ENCODE measurements at regions not wholly inside any gene's neighbourhood (a gene's known extent, or its start where the extent isn't known, plus 50 kb on each side); places are given as distances from the start of the nearest gene placed in this dataset.

DNA sequence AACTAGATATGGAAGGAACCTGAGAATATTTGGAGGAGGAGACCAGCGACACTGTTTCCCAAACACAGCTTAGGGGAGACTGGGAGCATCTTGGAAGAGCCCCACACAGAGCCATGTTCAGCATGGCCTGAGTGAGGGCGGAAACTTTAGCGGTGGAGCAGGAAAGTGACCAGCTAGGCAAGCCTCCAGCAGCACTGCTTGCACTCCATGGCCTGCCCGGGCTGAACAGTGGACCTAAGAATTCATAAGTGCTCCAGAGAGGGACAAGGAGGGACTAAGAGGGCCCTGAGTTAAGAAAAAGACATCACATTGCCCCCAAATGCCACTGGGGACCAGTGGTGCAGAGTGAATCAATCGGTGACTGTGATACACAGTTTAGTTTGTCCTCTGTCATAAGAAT is 566.4 kb downstream of the TNS1 start:
- H3K36me3 ChIP-seq (ENCODE audit: low read length), result no peaks in the 10 kb centered on the region
- TF ChIP-seq CTCF (IDR thresholded peaks at IDR 0.05; ENCODE audit: insufficient read depth, low read length, poor library complexity, severe bottlenecking), result no peak
- TF ChIP-seq EZH2phosphoT487 (conservative IDR thresholded peaks at IDR 0.05; ENCODE audit: low read length), result no peak
- H3K27me3 ChIP-seq (ENCODE audit: low read length), result no peaks in the 10 kb centered on the region

DNA sequence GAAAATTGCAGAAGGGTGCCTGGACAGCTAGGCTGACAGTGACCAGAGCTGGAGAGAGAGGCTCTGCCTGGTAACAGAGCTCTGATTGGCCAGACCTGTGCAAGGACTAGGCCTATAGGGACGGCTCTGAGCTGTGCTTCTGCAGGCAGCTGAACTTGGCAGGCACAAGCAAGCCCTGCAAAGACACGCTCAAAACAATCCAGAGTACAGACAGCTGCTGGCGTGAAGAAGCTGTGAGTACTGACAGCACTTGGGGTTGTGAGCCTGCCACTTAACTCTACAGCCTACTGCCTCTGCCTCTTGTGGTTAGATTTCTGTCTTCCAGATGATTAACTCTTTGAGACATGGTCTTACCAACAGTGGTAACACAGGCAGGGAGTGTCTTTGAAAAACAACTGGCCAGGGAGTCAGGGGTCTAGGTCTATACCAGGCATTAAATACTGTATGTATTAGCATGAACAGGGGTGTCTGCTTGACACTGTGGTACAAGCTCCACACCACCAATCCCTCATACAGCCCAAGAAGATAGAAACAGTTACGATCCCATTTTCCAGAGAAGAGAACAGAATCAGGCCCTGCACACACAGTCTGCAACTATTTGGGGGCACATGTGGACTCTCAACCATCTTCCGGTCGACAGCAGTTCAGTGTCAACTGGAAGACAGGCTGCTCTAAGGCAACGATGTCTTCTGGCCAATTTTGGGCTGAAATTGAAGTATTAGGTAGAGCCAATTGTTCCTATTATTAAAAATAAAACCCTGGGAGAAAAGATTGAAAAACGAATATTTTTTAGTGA is 568.4 kb downstream of the TNS1 start:
- no peaks in the 10 kb centered on the region for H3K79me2 ChIP-seq (ENCODE audit: insufficient read depth, low read length)
- H3K4me2 ChIP-seq (ENCODE audit: low read depth, low read length, poor library complexity, severe bottlenecking), result no peak overlapping the region
- H3F3A ChIP-seq (ENCODE audit: insufficient read depth), result no peaks in the 10 kb centered on the region
- no peaks in the 10 kb centered on the region for H3K9me2 ChIP-seq (replicated peaks; ENCODE audit: insufficient read depth, low read length)
- H3K36me3 ChIP-seq (ENCODE audit: low read length), result no peaks in the 10 kb centered on the region
- TF ChIP-seq EZH2phosphoT487 (conservative IDR thresholded peaks at IDR 0.05; ENCODE audit: low read length) (no peak), CTCF (IDR thresholded peaks at IDR 0.05; ENCODE audit: insufficient read depth, low read length, poor library complexity, severe bottlenecking) (no peak)
- H4K20me1 ChIP-seq (ENCODE audit: low read depth, low read length), result no peaks in the 10 kb centered on the region
- H3K9ac ChIP-seq (ENCODE audit: low read length), result no peak overlapping the region
- no peak overlapping the region for H2AFZ ChIP-seq (ENCODE audit: low read depth, low read length, severe bottlenecking)
- no peaks in the 10 kb centered on the region for H3K27me3 ChIP-seq (ENCODE audit: low read length)
- no peaks in the 10 kb centered on the region for H3K9me3 ChIP-seq (ENCODE audit: insufficient read depth, low read length)
- no peak overlapping the region for H3K27ac ChIP-seq (ENCODE audit: low read depth, low read length)
- H3K4me3 ChIP-seq (ENCODE audit: insufficient read depth, low read length, poor library complexity, severe bottlenecking), result no peak overlapping the region

More for the DNA sequence above, 566.4 kb downstream of the TNS1 start:
- Histone ChIP-seq H4K20me1 (ENCODE audit: low read depth, low read length) (no peaks in the 10 kb centered on the region), H3K9me2 (replicated peaks; ENCODE audit: insufficient read depth, low read length) (no peaks in the 10 kb centered on the region), H3K27ac (ENCODE audit: low read depth, low read length) (no peak overlapping the region), H3K4me3 (ENCODE audit: insufficient read depth, low read length, poor library complexity, severe bottlenecking) (no peak overlapping the region), H3K79me2 (ENCODE audit: insufficient read depth, low read length) (no peaks in the 10 kb centered on the region), H3K4me2 (ENCODE audit: low read depth, low read length, poor library complexity, severe bottlenecking) (no peak overlapping the region), H3K9ac (ENCODE audit: low read length) (no peak overlapping the region), H3F3A (ENCODE audit: insufficient read depth) (no peaks in the 10 kb centered on the region), H2AFZ (ENCODE audit: low read depth, low read length, severe bottlenecking) (no peak overlapping the region), H3K9me3 (ENCODE audit: insufficient read depth, low read length) (no peaks in the 10 kb centered on the region)

- no peak overlapping the region for H3K4me2 ChIP-seq (ENCODE audit: low read depth, low read length, poor library complexity, severe bottlenecking)
These were observed 569.3 kb downstream of the TNS1 start for GRCh38 chr2:217433522-217433921.

More at GRCh38 chr2:217433522-217433921, 569.3 kb downstream of the TNS1 start:
- Histone ChIP-seq H3K4me3 (ENCODE audit: insufficient read depth, low read length, poor library complexity, severe bottlenecking) (no peak overlapping the region), H3F3A (ENCODE audit: insufficient read depth) (no peaks in the 10 kb centered on the region), H3K27me3 (ENCODE audit: low read length) (no peaks in the 10 kb centered on the region), H3K9ac (ENCODE audit: low read length) (no peak overlapping the region), H3K27ac (ENCODE audit: low read depth, low read length) (no peak overlapping the region), H4K20me1 (ENCODE audit: low read depth, low read length) (no peaks in the 10 kb centered on the region), H3K79me2 (ENCODE audit: insufficient read depth, low read length) (no peaks in the 10 kb centered on the region), H2AFZ (ENCODE audit: low read depth, low read length, severe bottlenecking) (no peak overlapping the region), H3K36me3 (ENCODE audit: low read length) (no peaks in the 10 kb centered on the region), H3K9me2 (replicated peaks; ENCODE audit: insufficient read depth, low read length) (no peaks in the 10 kb centered on the region), H3K9me3 (ENCODE audit: insufficient read depth, low read length) (no peaks in the 10 kb centered on the region)
- no peak for TF ChIP-seq CTCF (IDR thresholded peaks at IDR 0.05; ENCODE audit: insufficient read depth, low read length, poor library complexity, severe bottlenecking)

Measured in SU-DHL-6 (cell line).